ENCODE measurements at regions not wholly inside any gene's neighbourhood (a gene's known extent, or its start where the extent isn't known, plus 50 kb on each side); places are given as distances from the start of the nearest gene placed in this dataset.
"Not testable (repeated sequence)": the region's sequence is repeated elsewhere in the genome, so short reads cannot be mapped to it uniquely, and the experiment has no call there.

- no peak overlapping the region for H3K9ac ChIP-seq (ENCODE audit: low read length)
- H2BK120ac ChIP-seq (ENCODE audit: low read depth, low read length), result no peak overlapping the region
- H3K56ac ChIP-seq (ENCODE audit: low read length), result no peak overlapping the region
- no peaks in the 10 kb centered on the region for H3K36me3 ChIP-seq (ENCODE audit: control insufficient read depth, insufficient read depth, low read length)
- no peak overlapping the region for H4K8ac ChIP-seq (ENCODE audit: low read depth, low read length)
- DNase-seq, result peak; percentile 54
- no peak overlapping the region for H3K18ac ChIP-seq (ENCODE audit: low read length)
- no peak overlapping the region for H3K23ac ChIP-seq (ENCODE audit: low read length)
- H3K79me1 ChIP-seq (ENCODE audit: low read length), result no peaks in the 10 kb centered on the region
- H3K4ac ChIP-seq (ENCODE audit: low read depth, low read length), result no peak overlapping the region
- no peaks in the 10 kb centered on the region for H3K79me2 ChIP-seq (ENCODE audit: control insufficient read depth, insufficient read depth, low read length)
- no peak overlapping the region for H2BK5ac ChIP-seq (ENCODE audit: low read length)
- H3K27ac ChIP-seq (ENCODE audit: low read depth, low read length), result no peak overlapping the region
- no peak overlapping the region for H3K4me3 ChIP-seq (ENCODE audit: low read length)
- no CpG with 5 or more reads among the region's 8 CpGs for WGBS (ENCODE audit: extremely low coverage, insufficient coverage, low lambda C conversion rate)
- no peak overlapping the region for H2AK5ac ChIP-seq (ENCODE audit: low read length)
- no peak overlapping the region for H4K5ac ChIP-seq (ENCODE audit: low read length)
- H3K27me3 ChIP-seq (ENCODE audit: insufficient read depth, low read length, poor library complexity), result no peaks in the 10 kb centered on the region
- H3K4me2 ChIP-seq (ENCODE audit: low read length), result no peak overlapping the region
- H2BK15ac ChIP-seq (replicated peaks; ENCODE audit: low read depth), result no peak overlapping the region
- H3K4me1 ChIP-seq (ENCODE audit: control insufficient read depth, low read depth, low read length), result no peaks in the 10 kb centered on the region
Measured at GRCh38 chrX:13412208-13412600, 92.4 kb upstream of the ATXN3L start.

- no peak overlapping the region for H3K9ac ChIP-seq (ENCODE audit: low read length)
- H3K79me1 ChIP-seq (ENCODE audit: low read length), result no peaks in the 10 kb centered on the region
- H2BK5ac ChIP-seq (ENCODE audit: low read length), result no peak overlapping the region
- no peak overlapping the region for H3K4me3 ChIP-seq (ENCODE audit: low read length)
- H3K18ac ChIP-seq (ENCODE audit: low read length), result peak overlapping the region; percentile 18
- no peak overlapping the region for H3K23ac ChIP-seq (ENCODE audit: low read length)
- no peaks in the 10 kb centered on the region for H3K79me2 ChIP-seq (ENCODE audit: control insufficient read depth, insufficient read depth, low read length)
- H2AK5ac ChIP-seq (ENCODE audit: low read length), result no peak overlapping the region
- H3K4ac ChIP-seq (ENCODE audit: low read depth, low read length), result no peak overlapping the region
- H4K8ac ChIP-seq (ENCODE audit: low read depth, low read length), result no peak overlapping the region
- H3K56ac ChIP-seq (ENCODE audit: low read length), result no peak overlapping the region
- no peak overlapping the region for H2BK15ac ChIP-seq (replicated peaks; ENCODE audit: low read depth)
- H3K27me3 ChIP-seq (ENCODE audit: insufficient read depth, low read length, poor library complexity), result no peaks in the 10 kb centered on the region
- peak; percentile 60 for DNase-seq
- H2BK120ac ChIP-seq (ENCODE audit: low read depth, low read length), result no peak overlapping the region
- no peaks in the 10 kb centered on the region for H3K4me1 ChIP-seq (ENCODE audit: control insufficient read depth, low read depth, low read length)
- H4K5ac ChIP-seq (ENCODE audit: low read length), result no peak overlapping the region
- H3K36me3 ChIP-seq (ENCODE audit: control insufficient read depth, insufficient read depth, low read length), result no peaks in the 10 kb centered on the region
- H3K4me2 ChIP-seq (ENCODE audit: low read length), result no peak overlapping the region
- no CpG with 5 or more reads among the region's 10 CpGs for WGBS (ENCODE audit: extremely low coverage, insufficient coverage, low lambda C conversion rate)
- H3K27ac ChIP-seq (ENCODE audit: low read depth, low read length), result no peak overlapping the region
Measured at GRCh38 chrX:13411496-13412207, 91.8 kb upstream of the ATXN3L start.

GRCh38 chrX:13408599-13408998 is 88.7 kb upstream of the ATXN3L start:
- H2BK120ac ChIP-seq (ENCODE audit: low read depth, low read length); H2AK5ac ChIP-seq (ENCODE audit: low read length); H3K27ac ChIP-seq (ENCODE audit: low read depth, low read length); H3K79me2 ChIP-seq (ENCODE audit: control insufficient read depth, insufficient read depth, low read length); H3K36me3 ChIP-seq (ENCODE audit: control insufficient read depth, insufficient read depth, low read length); H3K4me2 ChIP-seq (ENCODE audit: low read length); H3K27me3 ChIP-seq (ENCODE audit: insufficient read depth, low read length, poor library complexity); H3K18ac ChIP-seq (ENCODE audit: low read length); H3K4ac ChIP-seq (ENCODE audit: low read depth, low read length); H3K4me3 ChIP-seq (ENCODE audit: low read length); H4K5ac ChIP-seq (ENCODE audit: low read length); H3K23ac ChIP-seq (ENCODE audit: low read length); H4K8ac ChIP-seq (ENCODE audit: low read depth, low read length); H3K56ac ChIP-seq (ENCODE audit: low read length); H3K79me1 ChIP-seq (ENCODE audit: low read length); H3K4me1 ChIP-seq (ENCODE audit: control insufficient read depth, low read depth, low read length); H2BK15ac ChIP-seq (replicated peaks; ENCODE audit: low read depth); H2BK5ac ChIP-seq (ENCODE audit: low read length); H3K9ac ChIP-seq (ENCODE audit: low read length); DNase-seq: not testable (repeated sequence)
- no CpG with 5 or more reads among the region's 1 CpG for WGBS (ENCODE audit: extremely low coverage, insufficient coverage, low lambda C conversion rate)

GRCh38 chrX:13404777-13405176 is 84.9 kb upstream of the ATXN3L start:
- not testable (repeated sequence) for DNase-seq; H3K79me2 ChIP-seq (ENCODE audit: control insufficient read depth, insufficient read depth, low read length)
- peak overlapping the region; percentile 39 for H3K18ac ChIP-seq (ENCODE audit: low read length)

GRCh38 chrX:13404364-13404763 is 84.5 kb upstream of the ATXN3L start:
- Histone ChIP-seq H3K79me1 (ENCODE audit: low read length) (no peaks in the 10 kb centered on the region), H3K9ac (ENCODE audit: low read length) (no peak overlapping the region), H3K79me2 (ENCODE audit: control insufficient read depth, insufficient read depth, low read length) (no peaks in the 10 kb centered on the region), H2BK120ac (ENCODE audit: low read depth, low read length) (no peak overlapping the region), H3K18ac (ENCODE audit: low read length) (no peak overlapping the region), H3K23ac (ENCODE audit: low read length) (no peak overlapping the region), H4K8ac (ENCODE audit: low read depth, low read length) (no peak overlapping the region), H3K27me3 (ENCODE audit: insufficient read depth, low read length, poor library complexity) (no peaks in the 10 kb centered on the region), H3K4me1 (ENCODE audit: control insufficient read depth, low read depth, low read length) (no peaks in the 10 kb centered on the region), H2AK5ac (ENCODE audit: low read length) (no peak overlapping the region), H3K4me2 (ENCODE audit: low read length) (no peak overlapping the region), H3K27ac (ENCODE audit: low read depth, low read length) (no peak overlapping the region), H3K4me3 (ENCODE audit: low read length) (no peak overlapping the region), H2BK15ac (replicated peaks; ENCODE audit: low read depth) (no peak overlapping the region), H3K36me3 (ENCODE audit: control insufficient read depth, insufficient read depth, low read length) (no peaks in the 10 kb centered on the region), H4K5ac (ENCODE audit: low read length) (no peak overlapping the region), H2BK5ac (ENCODE audit: low read length) (no peak overlapping the region), H3K56ac (ENCODE audit: low read length) (no peak overlapping the region), H3K4ac (ENCODE audit: low read depth, low read length) (no peak overlapping the region)
- no CpG with 5 or more reads among the region's 6 CpGs for WGBS (ENCODE audit: extremely low coverage, insufficient coverage, low lambda C conversion rate)
- no peak for DNase-seq

More at GRCh38 chrX:13404777-13405176, 84.9 kb upstream of the ATXN3L start:
- not testable (repeated sequence) for H4K5ac ChIP-seq (ENCODE audit: low read length); H2BK15ac ChIP-seq (replicated peaks; ENCODE audit: low read depth); H2AK5ac ChIP-seq (ENCODE audit: low read length); H3K79me1 ChIP-seq (ENCODE audit: low read length); H3K4me1 ChIP-seq (ENCODE audit: control insufficient read depth, low read depth, low read length); H3K27me3 ChIP-seq (ENCODE audit: insufficient read depth, low read length, poor library complexity); H3K4me2 ChIP-seq (ENCODE audit: low read length); H3K4me3 ChIP-seq (ENCODE audit: low read length); H3K9ac ChIP-seq (ENCODE audit: low read length); H3K36me3 ChIP-seq (ENCODE audit: control insufficient read depth, insufficient read depth, low read length); H3K4ac ChIP-seq (ENCODE audit: low read depth, low read length); H4K8ac ChIP-seq (ENCODE audit: low read depth, low read length); H2BK5ac ChIP-seq (ENCODE audit: low read length); H3K56ac ChIP-seq (ENCODE audit: low read length); H3K27ac ChIP-seq (ENCODE audit: low read depth, low read length); H2BK120ac ChIP-seq (ENCODE audit: low read depth, low read length); H3K23ac ChIP-seq (ENCODE audit: low read length)
- no CpG with 5 or more reads among the region's 7 CpGs for WGBS (ENCODE audit: extremely low coverage, insufficient coverage, low lambda C conversion rate)

- H3K18ac ChIP-seq (ENCODE audit: low read length), result no peak overlapping the region
- H3K23ac ChIP-seq (ENCODE audit: low read length), result no peak overlapping the region
- no peak overlapping the region for H3K56ac ChIP-seq (ENCODE audit: low read length)
- no peak for DNase-seq
- WGBS (ENCODE audit: extremely low coverage, insufficient coverage, low lambda C conversion rate), result no CpG with 5 or more reads among the region's 2 CpGs
- H2AK5ac ChIP-seq (ENCODE audit: low read length), result no peak overlapping the region
- H3K4me2 ChIP-seq (ENCODE audit: low read length), result no peak overlapping the region
- H4K8ac ChIP-seq (ENCODE audit: low read depth, low read length), result no peak overlapping the region
- H2BK15ac ChIP-seq (replicated peaks; ENCODE audit: low read depth), result no peak overlapping the region
- H3K36me3 ChIP-seq (ENCODE audit: control insufficient read depth, insufficient read depth, low read length), result no peaks in the 10 kb centered on the region
- H3K79me1 ChIP-seq (ENCODE audit: low read length), result no peaks in the 10 kb centered on the region
- H3K4me3 ChIP-seq (ENCODE audit: low read length), result no peak overlapping the region
- H2BK5ac ChIP-seq (ENCODE audit: low read length), result no peak overlapping the region
- H3K79me2 ChIP-seq (ENCODE audit: control insufficient read depth, insufficient read depth, low read length), result no peaks in the 10 kb centered on the region
- H3K4ac ChIP-seq (ENCODE audit: low read depth, low read length), result no peak overlapping the region
- H4K5ac ChIP-seq (ENCODE audit: low read length), result no peak overlapping the region
- H3K9ac ChIP-seq (ENCODE audit: low read length), result no peak overlapping the region
- H3K27ac ChIP-seq (ENCODE audit: low read depth, low read length), result no peak overlapping the region
- H2BK120ac ChIP-seq (ENCODE audit: low read depth, low read length), result no peak overlapping the region
- H3K27me3 ChIP-seq (ENCODE audit: insufficient read depth, low read length, poor library complexity), result no peaks in the 10 kb centered on the region
- no peaks in the 10 kb centered on the region for H3K4me1 ChIP-seq (ENCODE audit: control insufficient read depth, low read depth, low read length)
Measured at GRCh38 chrX:13401724-13402123, 81.9 kb upstream of the ATXN3L start.
